HepG2 (cell line): ENCODE measurements at regions not wholly inside any gene's neighbourhood (a gene's known extent, or its start where the extent isn't known, plus 50 kb on each side); places are given as distances from the start of the nearest gene placed in this dataset.

Experiments used
- AKNA ChIP-seq: sonication (generic); formaldehyde crosslinking; IDR thresholded peaks from 2 replicates; pipeline ENCODE4 v1.4.0; 2020; ENCODE audit warnings: missing genetic modification reagents, borderline replicate concordance
- ASH2L ChIP-seq: fragments of 300-600, 200-600 bp; sonication (generic); IDR thresholded peaks from 2 replicates; pipeline ENCODE4 v1.7.0; 2017; ENCODE audit warnings: low read depth, mild to moderate bottlenecking, moderate library complexity, mixed read lengths, low read length; ENCODE audit not compliant: insufficient read length
- BRF2 ChIP-seq: sonication (generic); formaldehyde crosslinking; IDR thresholded peaks from 2 replicates; pipeline ENCODE4 v1.8.1; 2022; ENCODE audit warnings: mild to moderate bottlenecking, missing genetic modification reagents
- HNF4G ChIP-seq, 2 experiments: sonication (generic) in 1 of 2; formaldehyde crosslinking in 1 of 2; IDR thresholded peaks; 2 replicates each; pipeline versions ENCODE4 v1.4.0 to v1.6.1; 2011 to 2020; ENCODE audit warnings: borderline replicate concordance in 2 of 2, low read depth in 2 of 2, mild to moderate bottlenecking in 2 of 2, low read length in 1 of 2, missing genetic modification reagents in 1 of 2, moderate library complexity in 1 of 2
- REL ChIP-seq: sonication (generic); formaldehyde crosslinking; conservative IDR thresholded peaks from 2 replicates; pipeline ENCODE4 v1.8.0; 2022; ENCODE audit warnings: mild to moderate bottlenecking, missing genetic modification reagents, moderate library complexity
- TARDBP ChIP-seq: sonication (generic); formaldehyde crosslinking; IDR thresholded peaks from 2 replicates; pipeline ENCODE4 v1.8.0; 2022; ENCODE audit warnings: mild to moderate bottlenecking, missing genetic modification reagents
- ZBTB2 ChIP-seq: sonication (generic); formaldehyde crosslinking; IDR thresholded peaks from 2 replicates; pipeline ENCODE4 v1.8.0; 2022; ENCODE audit warnings: low read depth, missing genetic modification reagents
- ZBTB20 ChIP-seq: sonication (generic); formaldehyde crosslinking; IDR thresholded peaks from 2 replicates; pipeline ENCODE4 v1.8.1; 2023; ENCODE audit warnings: missing genetic modification reagents, low read depth, mild to moderate bottlenecking, borderline replicate concordance
- ZNF234 ChIP-seq: sonication (generic); formaldehyde crosslinking; conservative IDR thresholded peaks from 2 replicates; pipeline ENCODE4 v1.5.1; 2020; ENCODE audit warnings: mild to moderate bottlenecking, missing genetic modification reagents
- ZNF280D ChIP-seq: sonication (generic); formaldehyde crosslinking; IDR thresholded peaks from 2 replicates; pipeline ENCODE4 v1.5.1; 2020; ENCODE audit warnings: mild to moderate bottlenecking, missing genetic modification reagents
- ZNF574 ChIP-seq: sonication (generic); formaldehyde crosslinking; IDR thresholded peaks from 2 replicates; pipeline ENCODE4 v1.4.0; 2020; ENCODE audit warnings: missing genetic modification reagents
- ZNF703 ChIP-seq: sonication (generic); formaldehyde crosslinking; IDR thresholded peaks from 2 replicates; pipeline ENCODE4 v1.5.1; 2020; ENCODE audit warnings: missing genetic modification reagents, mild to moderate bottlenecking, moderate library complexity, borderline replicate concordance
- ZNF768 ChIP-seq: sonication (generic); formaldehyde crosslinking; IDR thresholded peaks from 2 replicates; pipeline ENCODE4 v1.4.0; 2020; ENCODE audit warnings: missing genetic modification reagents

DNA sequence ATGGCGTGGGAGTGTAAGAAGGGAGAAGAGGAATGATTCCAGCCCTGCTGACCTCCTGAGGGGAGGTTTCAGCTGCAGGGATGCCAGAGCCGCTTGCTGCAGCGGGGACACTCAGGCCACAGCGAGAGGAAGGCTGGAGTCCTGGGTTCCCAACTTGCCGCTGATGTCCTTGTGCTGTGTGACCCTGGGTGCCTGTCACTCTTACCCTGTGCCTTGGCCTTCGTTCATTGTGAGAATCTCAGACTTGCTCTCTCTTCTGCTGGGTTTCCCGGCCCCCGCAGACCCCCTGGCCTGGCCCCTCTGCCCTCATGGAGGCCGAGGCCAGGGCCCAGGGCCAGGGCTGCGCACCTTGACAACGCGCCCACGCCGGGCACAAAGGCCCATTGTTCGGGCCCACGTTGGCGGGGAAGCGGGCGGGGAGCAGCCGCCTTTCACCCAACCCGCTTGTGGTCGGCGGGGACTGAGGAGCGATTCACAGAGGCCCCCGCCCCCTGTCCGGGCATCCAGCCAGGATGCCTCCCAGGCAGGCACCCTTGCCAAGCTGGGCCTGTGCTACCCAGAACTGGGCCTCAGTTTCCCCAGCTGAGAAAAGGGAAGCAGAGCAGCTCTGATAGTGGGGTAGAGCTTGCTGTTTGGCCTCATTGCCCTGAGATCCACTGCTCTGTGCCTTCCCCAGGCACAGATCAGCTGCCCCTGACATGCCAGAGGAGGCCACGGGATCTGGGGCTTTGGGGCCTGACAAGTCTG is 52.4 kb downstream of the CEBPB start (continued):
- TF ChIP-seq BRF2 (CRISPR knock-in tag) (peak; percentile 70; the same call in 1 of the 2 replicates), ZBTB2 (CRISPR knock-in tag) (no peak; the same call in 1 of the 2 replicates), AKNA (CRISPR knock-in tag) (no peak), HNF4G (IDR thresholded peaks at IDR 0.05; ENCODE audit: borderline replicate concordance, low read depth, low read length) (peak; percentile 48; the same call in 1 of the 2 replicates), HNF4G (CRISPR knock-in tag; IDR thresholded peaks at IDR 0.05; ENCODE audit: borderline replicate concordance, low read depth) (peak; percentile 54; the same call in 1 of the 2 replicates), ZNF234 (CRISPR knock-in tag) (no peak), ZNF768 (CRISPR knock-in tag) (peak; percentile 98), ZBTB20 (CRISPR knock-in tag) (peak; percentile 91; the same call in 1 of the 2 replicates), ZNF280D (peak; percentile 94), ZNF703 (CRISPR knock-in tag) (no peak; the same call in 1 of the 2 replicates), ASH2L (peak; percentile 89), TARDBP (CRISPR knock-in tag) (peak; percentile 97), REL (CRISPR knock-in tag) (no peak), ZNF574 (CRISPR knock-in tag) (peak; percentile 85)
